Brain microvascular endothelial cell (primary cell): ENCODE measurements at regions not wholly inside any gene's neighbourhood (a gene's known extent, or its start where the extent isn't known, plus 50 kb on each side); places are given as distances from the start of the nearest gene placed in this dataset.
A peak's percentile ranks its signal among the peaks of the same experiment; 100 is the strongest.

Experiments used
- DNase-seq: peaks from one replicate; pipeline ENCODE4 v3.0.0-alpha.2; 2020
- H3K27ac ChIP-seq: fragments of 250-450 bp; sonication (Bioruptor Pico); 2 replicates; pipeline ENCODE4 v1.5.1; 2020; ENCODE audit warnings: mild to moderate bottlenecking, moderate library complexity
- H3K27me3 ChIP-seq: fragments of 250-450 bp; sonication (Bioruptor Pico); replicated peaks from 2 replicates; pipeline ENCODE4 v1.5.1; 2020; ENCODE audit warnings: mild to moderate bottlenecking
- H3K36me3 ChIP-seq: fragments of 250-450 bp; sonication (Bioruptor Pico); replicated peaks from 2 replicates; pipeline ENCODE4 v1.5.1; 2020; ENCODE audit warnings: mild to moderate bottlenecking
- H3K4me3 ChIP-seq: 2 replicates; pipeline ENCODE4 v1.5.1; 2011; ENCODE audit warnings: low read depth, mild to moderate bottlenecking, control low read depth, low read length, moderate library complexity
- CTCF ChIP-seq: IDR thresholded peaks from 2 replicates; pipeline ENCODE4 v1.5.1; 2011; ENCODE audit warnings: low read depth, mild to moderate bottlenecking, moderate library complexity, low read length, control low read depth, inconsistent platforms; ENCODE audit errors: missing control alignments
- in situ Hi-C: cut with HindIII; loops from 2 replicates; pipeline ENCODE4 v1.10.0; 2017; ENCODE audit warnings: low sequenced_read_pairs, low pct_ligation_motif_present

- H3K27ac ChIP-seq, result no peak overlapping the region
- in situ Hi-C loops, result no loop called here
- TF ChIP-seq CTCF, result no peak
Observed at GRCh38 chr1:10943041-10943440, 69.4 kb upstream of the TARDBP start.

GRCh38 chr1:10943991-10944730, 68.3 kb upstream of the TARDBP start:
- no peak overlapping the region for H3K27ac ChIP-seq
- in situ Hi-C loops, result no loop called here

More at GRCh38 chr1:10943041-10943440, 69.4 kb upstream of the TARDBP start:
- Histone ChIP-seq H3K27me3 (peaks cover 13% of the 10 kb centered on the region), H3K4me3 (no peak overlapping the region), H3K36me3 (no peaks in the 10 kb centered on the region)
- no peak for DNase-seq

GRCh38 chr1:10945991-10946509, 66.4 kb upstream of the TARDBP start:
- Histone ChIP-seq H3K4me3 (no peak overlapping the region), H3K36me3 (no peaks in the 10 kb centered on the region), H3K27me3 (peaks cover 8% of the 10 kb centered on the region), H3K27ac (no peak overlapping the region)
- no peak for DNase-seq
- in situ Hi-C loops, result no loop called here
- TF ChIP-seq CTCF, result no peak

More at GRCh38 chr1:10943991-10944730, 68.3 kb upstream of the TARDBP start:
- Histone ChIP-seq H3K4me3 (no peak overlapping the region), H3K36me3 (no peaks in the 10 kb centered on the region), H3K27me3 (peaks cover 13% of the 10 kb centered on the region)
- peak; percentile 3 for DNase-seq
- no peak for TF ChIP-seq CTCF

GRCh38 chr1:10947181-10947580, 65.3 kb upstream of the TARDBP start:
- TF ChIP-seq CTCF, result no peak
- in situ Hi-C loops, result no loop called here
- Histone ChIP-seq H3K27ac (no peak overlapping the region), H3K36me3 (no peaks in the 10 kb centered on the region), H3K27me3 (peaks cover 8% of the 10 kb centered on the region), H3K4me3 (no peak overlapping the region)
- DNase-seq, result no peak

GRCh38 chr1:10947691-10948462, 64.6 kb upstream of the TARDBP start:
- no peaks in the 10 kb centered on the region for H3K36me3 ChIP-seq
- no peak overlapping the region for H3K27ac ChIP-seq
- in situ Hi-C loops, result no loop called here
- no peak for DNase-seq
- H3K4me3 ChIP-seq, result no peak overlapping the region
- no peak for TF ChIP-seq CTCF
- H3K27me3 ChIP-seq, result peaks cover 8% of the 10 kb centered on the region
